ENCODE measurements at regions not wholly inside any gene's neighbourhood (a gene's known extent, or its start where the extent isn't known, plus 50 kb on each side); places are given as distances from the start of the nearest gene placed in this dataset.
"Not testable (repeated sequence)": the region's sequence is repeated elsewhere in the genome, so short reads cannot be mapped to it uniquely, and the experiment has no call there.

DNA sequence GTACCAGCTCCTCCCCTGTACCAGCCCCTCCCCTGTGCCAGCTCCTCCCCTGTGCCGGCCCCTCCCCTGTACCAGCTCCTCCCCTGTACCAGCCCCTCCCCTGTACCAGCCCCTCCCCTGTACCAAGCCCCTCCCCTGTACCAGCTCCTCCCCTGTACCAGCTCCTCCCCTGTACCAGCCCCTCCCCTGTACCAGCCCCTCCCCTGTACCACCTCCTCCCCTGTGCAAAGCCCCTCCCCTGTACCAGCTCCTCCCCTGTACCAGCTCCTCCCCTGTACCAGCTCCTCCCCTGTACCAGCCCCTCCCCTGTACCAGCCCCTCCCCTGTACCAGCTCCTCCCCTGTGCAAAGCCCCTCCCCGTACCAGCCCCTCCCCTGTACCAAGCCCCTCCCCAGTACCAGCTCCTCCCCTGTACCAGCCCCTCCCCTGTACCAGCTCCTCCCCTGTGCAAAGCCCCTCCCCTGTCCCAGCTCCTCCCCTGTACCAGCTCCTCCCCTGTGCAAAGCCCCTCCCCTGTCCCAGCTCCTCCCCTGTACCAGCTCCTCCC is 113.5 kb downstream of the METRNL start:
- not testable (repeated sequence) for TF ChIP-seq CTCF (IDR thresholded peaks at IDR 0.05; ENCODE audit: borderline replicate concordance, extremely low read depth, low read length, poor library complexity, severe bottlenecking); EZH2 (IDR thresholded peaks at IDR 0.05; ENCODE audit: borderline replicate concordance, low read depth, low read length, severe bottlenecking)

All from DND-41 (cell line).